Activated T-cell treated with anti-CD3 and anti-CD28 coated beads, Interleukin-2, amount 50 U/mL, for 24 hours (primary cell): ENCODE measurements at regions not wholly inside any gene's neighbourhood (a gene's known extent, or its start where the extent isn't known, plus 50 kb on each side); places are given as distances from the start of the nearest gene placed in this dataset.
"Not testable (repeated sequence)": the region's sequence is repeated elsewhere in the genome, so short reads cannot be mapped to it uniquely, and the experiment has no call there.

ENCODE experiments used
- DNase-seq: peaks from one replicate; pipeline ENCODE4 v3.0.0-alpha.2; 2020
- H3K27ac Mint-ChIP-seq: 2 replicates; pipeline ENCODE4 v1.8.0; 2020; ENCODE audit warnings: mild to moderate bottlenecking, mixed read lengths
- H3K27me3 Mint-ChIP-seq: 2 replicates; pipeline ENCODE4 v1.8.0; 2020; ENCODE audit warnings: mixed read lengths
- H3K36me3 Mint-ChIP-seq: 2 replicates; pipeline ENCODE4 v1.8.0; 2020; ENCODE audit warnings: low read depth, mixed read lengths
- H3K4me1 Mint-ChIP-seq: 2 replicates; pipeline ENCODE4 v1.8.0; 2020; ENCODE audit warnings: low read depth, mixed read lengths
- H3K4me3 Mint-ChIP-seq: 2 replicates; pipeline ENCODE4 v1.8.0; 2020; ENCODE audit warnings: mild to moderate bottlenecking, moderate library complexity, mixed read lengths
- H3K9me3 Mint-ChIP-seq: 2 replicates; pipeline ENCODE4 v1.8.0; 2020; ENCODE audit warnings: mixed read lengths

DNA sequence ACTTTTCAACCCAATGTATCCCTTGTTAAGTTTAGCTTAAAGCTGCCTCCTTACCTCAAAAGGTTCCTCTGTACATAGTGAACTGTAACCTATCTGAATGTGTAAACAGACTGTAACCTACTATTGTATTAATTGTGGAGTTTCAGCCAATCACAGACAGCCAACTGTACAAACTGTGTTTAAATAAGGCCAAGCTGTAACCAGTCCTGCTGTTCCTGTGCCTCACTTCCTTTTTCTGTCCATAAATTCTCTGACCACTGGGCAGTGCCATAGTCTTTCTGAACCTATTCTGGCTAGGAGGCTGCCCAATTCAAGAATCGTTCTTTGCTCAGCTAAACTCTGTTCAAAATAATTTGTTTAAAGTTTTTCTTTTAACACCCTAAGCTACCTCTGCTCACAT lies 74.7 kb upstream of the DAPK1 start:
- Mint-ChIP-seq H3K27ac (no peak overlapping the region), H3K9me3 (peaks cover 3% of the 10 kb centered on the region), H3K4me3 (no peak overlapping the region), H3K4me1 (no peaks in the 10 kb centered on the region), H3K36me3 (no peaks in the 10 kb centered on the region), H3K27me3 (no peaks in the 10 kb centered on the region)
- DNase-seq = no peak

DNA sequence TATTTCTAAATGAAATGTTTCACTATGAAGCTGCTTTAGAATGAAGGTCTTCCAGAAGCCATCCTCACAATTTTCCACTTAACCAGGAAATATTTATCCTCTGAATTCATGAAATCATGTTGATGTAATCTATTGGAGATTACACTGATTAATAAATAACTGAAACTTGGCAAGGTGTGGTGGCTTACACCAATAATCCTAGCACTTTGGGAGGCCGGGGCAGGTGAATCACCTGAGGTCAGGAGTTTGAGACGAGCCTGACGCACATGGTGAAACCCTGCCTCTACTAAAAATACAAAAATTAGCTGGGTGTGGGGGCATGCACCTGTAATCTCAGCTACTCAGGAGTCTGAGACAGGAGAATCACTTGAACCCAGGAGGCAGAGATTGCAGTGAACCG lies 73.8 kb upstream of the DAPK1 start:
- H3K4me1 Mint-ChIP-seq, H3K27me3 Mint-ChIP-seq, DNase-seq, H3K4me3 Mint-ChIP-seq, H3K9me3 Mint-ChIP-seq, H3K27ac Mint-ChIP-seq, H3K36me3 Mint-ChIP-seq: not testable (repeated sequence)

DNA sequence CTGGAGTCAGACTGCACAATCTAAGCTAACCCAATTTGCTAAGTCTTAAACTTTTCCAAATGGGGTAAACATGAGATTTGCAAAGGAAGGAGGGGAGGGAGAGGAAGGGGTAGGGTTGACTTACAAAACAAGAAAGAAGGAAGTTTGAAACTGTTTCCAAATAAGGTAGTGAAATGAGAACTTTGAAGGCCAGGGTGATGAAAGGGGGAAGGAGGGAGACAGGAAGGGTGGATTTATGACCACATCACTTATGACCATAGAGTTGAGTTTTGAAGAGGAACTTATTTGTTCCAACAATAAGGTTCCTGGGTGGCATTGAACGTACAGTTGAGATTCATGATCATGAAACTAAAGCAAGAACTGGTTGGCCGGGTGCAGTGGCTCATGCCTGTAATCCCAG lies 72.5 kb upstream of the DAPK1 start:
- no peak for DNase-seq
- Mint-ChIP-seq H3K27ac (no peak overlapping the region), H3K36me3 (no peaks in the 10 kb centered on the region), H3K4me3 (no peak overlapping the region), H3K9me3 (peaks cover 3% of the 10 kb centered on the region), H3K27me3 (no peaks in the 10 kb centered on the region), H3K4me1 (no peaks in the 10 kb centered on the region)

DNA sequence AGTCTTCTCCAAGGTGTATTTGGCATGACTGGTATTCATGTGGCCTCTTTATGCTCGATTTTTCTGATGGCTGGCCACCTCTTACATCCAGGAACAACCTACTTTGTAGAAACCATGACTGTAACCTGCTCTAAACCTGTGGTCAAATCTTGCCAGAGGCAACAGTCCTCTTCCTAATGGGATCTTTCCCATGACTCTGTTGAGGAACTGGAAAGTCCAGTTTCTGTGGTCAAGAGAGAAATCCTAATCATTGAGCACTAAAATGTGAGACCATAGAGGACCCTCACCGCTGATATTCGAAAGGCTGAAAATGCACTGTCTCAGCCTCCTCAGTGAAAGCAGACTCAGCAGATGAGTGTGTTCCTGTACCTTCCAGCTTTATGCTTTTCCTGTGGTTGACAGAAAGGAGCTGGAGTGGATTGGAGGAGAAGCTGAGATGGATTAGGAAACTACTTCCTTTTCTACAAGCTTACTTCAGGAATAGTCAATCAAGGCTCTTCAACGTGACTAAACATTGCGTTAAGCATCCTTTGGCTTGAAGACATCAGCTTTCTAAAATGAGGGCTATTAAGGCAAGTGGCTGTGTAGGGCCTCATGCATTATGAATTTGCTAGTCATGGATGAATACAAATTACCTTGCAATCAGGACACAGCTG lies 69.7 kb upstream of the DAPK1 start:
- Mint-ChIP-seq H3K36me3 (no peaks in the 10 kb centered on the region), H3K4me3 (no peak overlapping the region), H3K27ac (no peak overlapping the region), H3K27me3 (no peaks in the 10 kb centered on the region), H3K9me3 (peaks cover 3% of the 10 kb centered on the region), H3K4me1 (no peaks in the 10 kb centered on the region)
- no peak for DNase-seq

DNA sequence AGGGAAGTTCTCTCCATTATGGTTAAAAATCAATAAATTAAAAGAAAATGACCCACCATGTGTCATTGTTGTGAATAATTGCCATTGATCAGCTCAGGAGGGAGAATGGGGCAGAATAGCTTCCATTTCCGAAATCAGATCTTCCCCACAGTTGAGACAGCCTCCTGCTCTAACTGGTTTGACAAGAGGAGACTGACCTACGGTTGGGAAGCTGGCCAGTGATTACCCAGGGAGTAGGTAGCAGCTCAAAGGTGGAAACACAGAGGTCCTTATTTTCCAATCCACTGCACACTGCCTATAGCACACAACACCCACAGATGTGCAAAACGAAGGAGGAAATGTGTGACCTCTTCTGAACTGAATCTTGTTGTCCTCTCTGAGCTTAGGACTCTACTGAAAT lies 69.0 kb upstream of the DAPK1 start:
- no peak for DNase-seq
- Mint-ChIP-seq H3K36me3 (no peaks in the 10 kb centered on the region), H3K27ac (no peak overlapping the region), H3K9me3 (peaks cover 3% of the 10 kb centered on the region), H3K27me3 (no peaks in the 10 kb centered on the region), H3K4me1 (no peaks in the 10 kb centered on the region), H3K4me3 (no peak overlapping the region)

DNA sequence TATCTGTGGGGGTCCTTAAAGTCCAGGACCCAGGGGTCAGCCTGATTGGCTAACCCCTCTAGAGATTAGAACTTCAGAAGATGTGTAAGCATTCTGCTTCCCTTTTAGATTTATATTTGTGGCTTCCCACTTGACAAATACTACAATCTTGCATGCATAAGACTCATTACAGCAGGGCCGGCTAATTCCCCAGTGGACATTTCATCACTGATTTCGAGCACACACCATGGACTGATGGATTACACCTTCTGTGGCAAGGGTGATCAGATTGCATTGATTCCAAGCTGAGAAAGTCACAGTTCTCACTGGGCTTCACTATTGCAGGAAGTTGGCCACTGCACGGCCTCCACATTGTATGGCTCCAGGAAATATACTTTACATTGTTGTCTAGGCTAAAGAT lies 65.8 kb upstream of the DAPK1 start:
- no peaks in the 10 kb centered on the region for H3K27me3 Mint-ChIP-seq
- no peak for DNase-seq
- no peak overlapping the region for H3K4me3 Mint-ChIP-seq
- no peak overlapping the region for H3K27ac Mint-ChIP-seq
- no peaks in the 10 kb centered on the region for H3K36me3 Mint-ChIP-seq
- H3K4me1 Mint-ChIP-seq = no peaks in the 10 kb centered on the region
- H3K9me3 Mint-ChIP-seq = no peaks in the 10 kb centered on the region

DNA sequence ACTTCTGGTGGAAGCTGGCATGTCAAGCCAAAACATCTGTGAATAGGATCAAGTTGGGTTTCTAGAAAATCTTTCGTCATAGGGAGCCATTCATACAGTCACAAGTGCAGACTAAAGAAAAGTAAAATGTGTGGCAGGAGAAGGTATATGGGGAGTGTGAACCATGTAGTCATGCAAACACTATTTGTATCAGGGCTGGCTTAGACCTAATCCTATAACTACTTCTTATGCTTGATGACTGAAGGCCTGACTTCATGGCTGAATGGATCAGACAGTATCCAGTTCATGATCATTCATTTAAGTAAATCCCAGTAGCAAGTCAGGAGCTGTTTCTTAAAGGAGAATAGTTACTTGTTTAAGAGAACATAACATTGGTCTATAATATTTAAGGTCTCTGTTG lies 63.8 kb upstream of the DAPK1 start:
- DNase-seq = no peak
- H3K36me3 Mint-ChIP-seq = no peaks in the 10 kb centered on the region
- H3K4me3 Mint-ChIP-seq = no peak overlapping the region

DNA sequence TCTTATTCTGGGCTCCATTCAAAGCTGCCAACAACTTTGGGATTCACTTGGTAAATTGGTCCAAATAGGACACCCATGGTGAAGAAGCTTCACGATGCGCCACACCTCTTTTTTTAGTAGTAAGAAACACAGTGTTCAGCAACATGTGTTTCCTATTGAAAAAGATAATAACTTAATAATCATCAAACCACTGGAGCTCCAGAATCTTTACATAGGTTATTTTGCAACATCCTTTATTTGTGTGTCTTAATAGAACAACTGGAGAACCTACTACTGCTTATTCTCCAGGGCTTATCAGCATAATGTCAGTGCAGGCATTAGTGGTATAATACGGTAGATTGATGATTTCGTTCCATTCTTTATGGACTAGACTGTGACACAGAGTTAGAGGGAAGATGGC lies 63.3 kb upstream of the DAPK1 start:
- H3K4me3 Mint-ChIP-seq = no peak overlapping the region
- H3K4me1 Mint-ChIP-seq = no peaks in the 10 kb centered on the region
- no peak for DNase-seq
- no peaks in the 10 kb centered on the region for H3K27me3 Mint-ChIP-seq
- no peak overlapping the region for H3K27ac Mint-ChIP-seq
- H3K9me3 Mint-ChIP-seq = no peaks in the 10 kb centered on the region
- H3K36me3 Mint-ChIP-seq = no peaks in the 10 kb centered on the region

More for the DNA sequence above, 63.8 kb upstream of the DAPK1 start:
- no peaks in the 10 kb centered on the region for H3K4me1 Mint-ChIP-seq
- no peaks in the 10 kb centered on the region for H3K9me3 Mint-ChIP-seq
- no peaks in the 10 kb centered on the region for H3K27me3 Mint-ChIP-seq
- no peak overlapping the region for H3K27ac Mint-ChIP-seq

DNA sequence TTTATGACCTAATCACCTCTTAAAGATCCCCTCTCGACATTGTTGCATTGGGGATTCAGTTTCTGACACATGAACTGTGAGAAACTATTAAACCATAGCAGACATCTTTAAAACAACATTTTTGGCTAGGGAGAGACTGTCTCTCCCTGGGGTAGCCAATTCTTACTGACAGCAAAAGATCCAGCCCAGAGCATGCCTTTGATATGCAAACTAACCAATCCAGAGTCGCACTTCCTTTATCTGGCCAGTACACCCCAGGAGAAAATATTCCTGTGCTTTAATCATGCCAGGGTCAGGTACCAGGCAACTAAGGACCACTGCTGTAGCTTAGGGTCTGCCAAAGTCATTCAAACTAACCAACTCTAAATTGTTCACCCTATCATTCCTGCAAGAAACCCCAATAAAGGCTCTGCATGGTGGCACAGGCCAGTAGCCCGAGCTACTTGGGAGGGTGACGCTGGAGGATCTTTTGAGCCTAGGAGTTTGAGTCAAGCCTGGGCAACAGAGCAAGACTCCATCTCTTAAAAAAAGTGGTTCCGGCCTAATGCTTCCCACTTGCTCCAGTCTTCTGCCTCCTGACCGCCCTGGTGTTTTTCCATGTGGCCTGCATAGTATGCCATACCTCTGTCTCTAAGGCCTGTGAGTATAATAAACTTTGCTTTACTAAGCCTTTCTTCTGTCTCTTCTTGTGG lies 62.3 kb upstream of the DAPK1 start:
- H3K27ac Mint-ChIP-seq = no peak overlapping the region
- no peak for DNase-seq
- no peaks in the 10 kb centered on the region for H3K9me3 Mint-ChIP-seq
- no peaks in the 10 kb centered on the region for H3K27me3 Mint-ChIP-seq
- H3K4me1 Mint-ChIP-seq = no peaks in the 10 kb centered on the region
- H3K36me3 Mint-ChIP-seq = no peaks in the 10 kb centered on the region
- H3K4me3 Mint-ChIP-seq = no peak overlapping the region

DNA sequence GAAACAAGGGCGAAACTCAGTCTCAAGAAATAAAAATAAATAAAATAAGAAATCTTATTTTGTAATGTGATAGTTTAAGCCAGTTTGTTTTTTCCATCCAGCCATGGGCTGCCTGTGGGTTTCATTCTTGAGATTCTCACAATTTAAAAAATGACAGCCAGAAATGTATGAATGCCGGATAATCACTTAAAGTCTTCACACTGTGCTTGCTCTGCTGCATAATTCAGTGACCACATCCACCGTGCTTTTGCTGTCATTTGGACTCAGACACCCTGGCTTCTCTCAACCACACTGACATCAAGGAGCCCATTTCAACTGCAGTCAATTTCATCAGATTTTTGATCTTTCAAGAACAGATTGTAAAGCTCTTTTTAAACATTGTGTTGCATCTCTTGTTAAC lies 61.0 kb upstream of the DAPK1 start:
- Mint-ChIP-seq H3K27ac (no peak overlapping the region), H3K27me3 (no peaks in the 10 kb centered on the region), H3K4me3 (no peak overlapping the region), H3K36me3 (no peaks in the 10 kb centered on the region), H3K9me3 (no peaks in the 10 kb centered on the region), H3K4me1 (no peaks in the 10 kb centered on the region)
- no peak for DNase-seq

DNA sequence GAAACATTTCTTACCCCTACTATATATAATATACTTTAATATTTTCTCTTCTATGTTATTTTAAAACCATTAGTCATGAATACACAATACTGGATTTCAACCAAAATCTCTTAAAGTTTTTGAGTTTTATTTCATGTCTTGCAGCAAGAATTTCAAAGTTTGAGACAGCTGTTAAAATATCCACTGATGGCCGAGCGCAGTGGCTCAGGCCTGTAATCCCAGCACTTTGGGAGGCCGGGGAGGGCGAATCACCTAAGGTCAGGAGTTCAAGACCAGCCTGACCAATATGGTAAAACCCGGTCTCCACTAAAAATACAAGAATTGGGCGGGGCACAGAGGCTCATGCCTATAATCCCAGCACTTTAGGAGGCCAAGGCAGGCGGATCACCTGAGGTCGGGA lies 59.7 kb upstream of the DAPK1 start:
- DNase-seq = no peak
- no peaks in the 10 kb centered on the region for H3K36me3 Mint-ChIP-seq
- no peak overlapping the region for H3K4me3 Mint-ChIP-seq
- no peaks in the 10 kb centered on the region for H3K4me1 Mint-ChIP-seq
- no peak overlapping the region for H3K27ac Mint-ChIP-seq
- H3K27me3 Mint-ChIP-seq = no peaks in the 10 kb centered on the region
- H3K9me3 Mint-ChIP-seq = no peaks in the 10 kb centered on the region

DNA sequence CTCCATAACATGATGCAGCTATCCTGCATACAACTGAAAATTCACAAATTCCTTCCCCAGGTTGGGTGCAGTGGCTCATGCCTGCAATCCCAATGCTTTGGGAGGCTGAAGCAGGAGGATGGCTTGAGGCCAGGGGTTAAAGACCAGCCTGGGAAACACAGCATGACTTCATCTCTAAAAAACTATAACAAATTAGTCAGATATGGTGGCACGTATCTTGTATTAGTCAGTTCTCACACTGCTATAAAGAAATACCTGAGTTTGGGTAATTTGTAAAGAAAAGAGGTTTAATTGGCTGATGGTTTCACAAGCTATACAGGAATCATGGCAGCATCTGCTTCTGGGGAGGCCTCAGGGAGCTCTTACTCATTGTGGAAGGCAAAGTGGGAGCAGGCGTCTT lies 56.4 kb upstream of the DAPK1 start:
- no peak for DNase-seq
- no peaks in the 10 kb centered on the region for H3K36me3 Mint-ChIP-seq
- no peaks in the 10 kb centered on the region for H3K27me3 Mint-ChIP-seq
- H3K4me3 Mint-ChIP-seq = no peak overlapping the region
- H3K27ac Mint-ChIP-seq = no peak overlapping the region
- H3K4me1 Mint-ChIP-seq = peaks cover 2% of the 10 kb centered on the region
- no peaks in the 10 kb centered on the region for H3K9me3 Mint-ChIP-seq

DNA sequence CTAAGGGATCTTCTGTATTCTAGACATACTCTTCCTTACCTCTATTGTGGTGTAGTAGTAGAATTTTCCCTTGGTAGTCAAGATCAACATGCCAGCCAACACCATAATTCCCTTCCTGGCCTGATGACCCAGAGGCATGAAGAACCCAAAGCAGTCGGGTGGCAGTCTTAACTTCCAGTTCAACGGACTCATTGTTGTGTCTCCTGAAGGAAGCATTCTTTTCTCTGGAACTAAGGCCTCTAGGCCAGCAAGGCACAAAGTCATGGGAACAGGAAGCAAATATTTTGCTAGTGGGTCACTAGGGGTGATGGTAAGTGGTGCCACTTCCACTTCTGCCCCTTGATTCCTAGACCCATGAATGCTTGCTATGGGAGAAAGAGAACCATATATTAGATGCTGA lies 55.2 kb upstream of the DAPK1 start:
- no peak for DNase-seq
- no peaks in the 10 kb centered on the region for H3K36me3 Mint-ChIP-seq
- H3K27ac Mint-ChIP-seq = no peak overlapping the region
- H3K4me3 Mint-ChIP-seq = no peak overlapping the region
- H3K4me1 Mint-ChIP-seq = peaks cover 2% of the 10 kb centered on the region
- no peaks in the 10 kb centered on the region for H3K27me3 Mint-ChIP-seq
- no peaks in the 10 kb centered on the region for H3K9me3 Mint-ChIP-seq

DNA sequence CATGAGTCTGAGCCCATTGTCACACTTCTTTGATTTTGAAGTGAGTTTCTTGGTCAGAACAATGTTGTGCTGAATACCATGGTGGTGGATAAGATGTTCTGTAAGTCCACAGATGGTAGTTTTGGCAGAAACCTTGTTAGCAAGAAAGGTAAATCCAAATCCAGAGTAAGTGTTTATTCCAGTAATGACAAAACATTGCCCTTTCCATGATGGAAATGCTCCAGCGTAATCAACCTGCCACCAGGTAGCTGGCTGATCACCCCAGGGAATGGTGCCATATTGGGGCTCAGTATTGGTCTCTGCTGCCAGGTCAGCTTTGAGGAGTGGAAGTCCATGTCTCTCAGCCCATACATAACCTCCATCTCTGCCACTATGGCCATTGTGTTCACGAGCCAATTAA lies 54.7 kb upstream of the DAPK1 start:
- DNase-seq = no peak
- H3K9me3 Mint-ChIP-seq = no peaks in the 10 kb centered on the region
- H3K4me1 Mint-ChIP-seq = peaks cover 2% of the 10 kb centered on the region
- H3K4me3 Mint-ChIP-seq = no peak overlapping the region
- H3K27me3 Mint-ChIP-seq = no peaks in the 10 kb centered on the region
- no peaks in the 10 kb centered on the region for H3K36me3 Mint-ChIP-seq
- no peak overlapping the region for H3K27ac Mint-ChIP-seq

DNA sequence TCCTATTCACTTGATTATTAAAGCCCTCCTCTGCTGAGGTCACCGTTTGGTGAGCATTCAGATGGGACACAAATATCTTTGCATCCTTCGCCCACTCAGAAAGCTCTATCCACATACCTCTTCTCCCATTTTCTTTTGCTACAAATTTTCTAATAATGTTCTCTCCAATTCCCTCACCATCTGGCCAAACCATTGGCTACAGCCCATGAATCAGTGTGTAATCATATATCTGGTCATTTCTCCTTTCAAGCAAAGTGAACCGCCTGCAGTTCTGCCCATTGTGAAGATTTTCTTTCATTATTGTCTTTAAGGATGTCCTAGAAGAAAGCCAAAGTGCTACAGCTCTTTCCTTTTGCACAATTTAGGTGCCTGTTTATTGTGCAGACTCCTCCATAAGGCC lies 54.2 kb upstream of the DAPK1 start:
- no peaks in the 10 kb centered on the region for H3K36me3 Mint-ChIP-seq
- no peak for DNase-seq
- no peak overlapping the region for H3K27ac Mint-ChIP-seq
- no peaks in the 10 kb centered on the region for H3K27me3 Mint-ChIP-seq
- peaks cover 2% of the 10 kb centered on the region for H3K4me1 Mint-ChIP-seq
- H3K4me3 Mint-ChIP-seq = no peak overlapping the region
- H3K9me3 Mint-ChIP-seq = no peaks in the 10 kb centered on the region

DNA sequence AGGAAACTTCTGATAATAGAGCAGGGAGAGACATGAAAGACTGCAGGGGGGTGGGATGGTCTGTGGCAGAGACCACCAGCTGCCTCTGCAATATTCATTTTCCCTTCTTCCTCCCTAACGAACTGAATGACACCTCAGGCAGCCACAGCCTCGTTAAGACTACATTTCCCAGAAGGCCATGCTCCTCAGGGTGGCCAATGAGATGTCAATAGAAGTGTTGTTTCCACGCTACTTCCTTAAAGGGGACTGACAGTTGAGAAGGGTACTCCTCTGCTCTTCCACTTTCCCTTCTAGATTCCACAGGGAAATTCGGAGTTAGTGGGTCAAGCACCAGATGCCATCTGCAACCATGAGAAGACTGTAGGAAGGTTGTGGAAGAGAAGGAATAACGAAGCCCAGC lies 52.0 kb upstream of the DAPK1 start:
- H3K27me3 Mint-ChIP-seq = no peaks in the 10 kb centered on the region
- H3K36me3 Mint-ChIP-seq = no peaks in the 10 kb centered on the region
- DNase-seq = peak; percentile 29
- no peak overlapping the region for H3K4me3 Mint-ChIP-seq
- no peak overlapping the region for H3K27ac Mint-ChIP-seq
- peaks cover 2% of the 10 kb centered on the region for H3K4me1 Mint-ChIP-seq
- no peaks in the 10 kb centered on the region for H3K9me3 Mint-ChIP-seq
